IMR-90 (cell line): ENCODE measurements at regions not wholly inside any gene's neighbourhood (a gene's known extent, or its start where the extent isn't known, plus 50 kb on each side); places are given as distances from the start of the nearest gene placed in this dataset.
A peak's percentile ranks its signal among the peaks of the same experiment; 100 is the strongest.

Experiments
- ATAC-seq: fragments of 200-7000 bp; cut with Tn5 transposase; 2 replicates; pipeline ENCODE4 v1.9.1; 2020; ENCODE audit warnings: low read depth, mild to moderate bottlenecking, moderate library complexity
- BruUV-seq: library from RNA; stranded (reverse); fragments of 400-500 nt; replicated peaks from 2 replicates; lab custom pipeline; 2021; lab: Mats Ljungman, UMichigan
- CTCF ChIA-PET: fragments of 300-600 bp; formaldehyde crosslinking; extraction: SDS; loops from one replicate; lab custom pipeline; 2021; ENCODE audit warnings: antibody characterized with exemption; lab: Yijun Ruan, JAX
- POLR2A ChIA-PET: fragments of 300-600 bp; sonication (Branson Sonifier 250); formaldehyde crosslinking; loops from one replicate; lab custom pipeline; 2022; ENCODE audit warnings: antibody characterized with exemption; ENCODE audit not compliant: unreplicated experiment; lab: Charles Lee
- DNase-seq: peaks from one replicate; pipeline ENCODE4 v3.0.0; 2013
- H2AFZ ChIP-seq: replicated peaks from 2 replicates; pipeline ENCODE3; 2013; ENCODE audit warnings: low read length, mild to moderate bottlenecking; ENCODE audit not compliant: poor library complexity
- H2AK5ac ChIP-seq: 2 replicates; pipeline ENCODE4 v1.6.1; 2013; ENCODE audit warnings: low read depth, low read length, inconsistent platforms
- H2AK9ac ChIP-seq: replicated peaks from 2 replicates; pipeline ENCODE3; 2013; ENCODE audit warnings: mild to moderate bottlenecking, low read depth, low read length, moderate library complexity; ENCODE audit not compliant: poor library complexity
- H2BK120ac ChIP-seq: 2 replicates; pipeline ENCODE4 v1.6.1; 2013; ENCODE audit warnings: low read depth, low read length, inconsistent platforms
- H2BK15ac ChIP-seq: 3 replicates; pipeline ENCODE4 v1.6.1; 2013; ENCODE audit warnings: low read depth, low read length, inconsistent platforms
- H2BK20ac ChIP-seq: 2 replicates; pipeline ENCODE4 v1.6.1; 2013; ENCODE audit warnings: low read depth, mild to moderate bottlenecking, inconsistent platforms, low read length, moderate library complexity
- H2BK5ac ChIP-seq: 2 replicates; pipeline ENCODE4 v1.6.1; 2013; ENCODE audit warnings: mild to moderate bottlenecking, low read depth, low read length, inconsistent platforms; ENCODE audit not compliant: poor library complexity, severe bottlenecking
- H3K14ac ChIP-seq: replicated peaks from 2 replicates; pipeline ENCODE4 v1.6.1; 2013; ENCODE audit warnings: low read depth, low read length, inconsistent platforms
- H3K18ac ChIP-seq: 2 replicates; pipeline ENCODE4 v1.6.1; 2013; ENCODE audit warnings: low read depth, low read length, control low read depth
- H3K23ac ChIP-seq: 2 replicates; pipeline ENCODE4 v1.6.1; 2013; ENCODE audit warnings: low read depth, low read length, inconsistent platforms
- H3K27ac ChIP-seq: 2 replicates; pipeline ENCODE4 v1.5.1; 2013; ENCODE audit warnings: mild to moderate bottlenecking, control low read depth, low read length; ENCODE audit not compliant: insufficient read depth
- H3K27me3 ChIP-seq: 2 replicates; pipeline ENCODE4 v1.6.1; 2013; ENCODE audit warnings: low read length; ENCODE audit not compliant: control insufficient read depth, insufficient read depth
- H3K36me3 ChIP-seq: 2 replicates; pipeline ENCODE4 v1.6.1; 2013; ENCODE audit warnings: low read length, mixed read lengths; ENCODE audit not compliant: control insufficient read depth, insufficient read depth
- H3K4ac ChIP-seq: 2 replicates; pipeline ENCODE4 v1.6.1; 2013; ENCODE audit warnings: low read depth, low read length, inconsistent platforms
- H3K4me1 ChIP-seq: 2 replicates; pipeline ENCODE4 v1.6.1; 2013; ENCODE audit warnings: low read length, mixed read lengths; ENCODE audit not compliant: control insufficient read depth, insufficient read depth
- H3K4me2 ChIP-seq: 2 replicates; pipeline ENCODE4 v1.6.1; 2013; ENCODE audit warnings: low read depth, mild to moderate bottlenecking, control low read depth, low read length, moderate library complexity
- H3K4me3 ChIP-seq: 2 replicates; pipeline ENCODE4 v1.5.1; 2013; ENCODE audit warnings: low read depth, mild to moderate bottlenecking, control low read depth, low read length, moderate library complexity; ENCODE audit not compliant: insufficient read depth
- H3K56ac ChIP-seq: 2 replicates; pipeline ENCODE4 v1.6.1; 2013; ENCODE audit warnings: low read length, inconsistent platforms; ENCODE audit not compliant: insufficient read depth; ENCODE audit errors: extremely low read depth
- H3K79me1 ChIP-seq, 2 experiments: 2 replicates each; pipeline ENCODE4 v1.6.1; 2013; ENCODE audit warnings: low read length in 2 of 2, inconsistent platforms in 1 of 2, low read depth in 1 of 2
- H3K9ac ChIP-seq: 2 replicates; pipeline ENCODE4 v1.6.1; 2013; ENCODE audit warnings: low read depth, low read length, control low read depth
- H3K9me1 ChIP-seq: 2 replicates; pipeline ENCODE4 v1.6.1; 2013; ENCODE audit warnings: low read length, inconsistent platforms; ENCODE audit not compliant: insufficient read depth
- H3K9me3 ChIP-seq: 2 replicates; pipeline ENCODE4 v1.6.1; 2013; ENCODE audit warnings: low read length; ENCODE audit not compliant: control insufficient read depth, insufficient read depth
- H4K20me1 ChIP-seq: 2 replicates; pipeline ENCODE4 v1.6.1; 2013; ENCODE audit warnings: low read length, inconsistent platforms; ENCODE audit not compliant: insufficient read depth
- H4K5ac ChIP-seq: 2 replicates; pipeline ENCODE4 v1.6.1; 2013; ENCODE audit warnings: mild to moderate bottlenecking, low read depth, low read length, control low read depth
- H4K8ac ChIP-seq, 2 experiments: 2 replicates each; pipeline ENCODE4 v1.6.1; 2013; ENCODE audit warnings: low read depth in 2 of 2, low read length in 2 of 2, control low read depth in 1 of 2, inconsistent platforms in 1 of 2
- H4K91ac ChIP-seq: 2 replicates; pipeline ENCODE4 v1.6.1; 2013; ENCODE audit warnings: low read depth, low read length, inconsistent platforms; ENCODE audit not compliant: insufficient read depth
- BHLHE40 ChIP-seq: fragments of 150-350 bp; IDR thresholded peaks from 2 replicates; pipeline ENCODE4 v1.6.1; 2016; ENCODE audit warnings: mild to moderate bottlenecking, low read depth, low read length
- CEBPB ChIP-seq: IDR thresholded peaks from 2 replicates; pipeline ENCODE4 v1.6.1; 2012; ENCODE audit warnings: low read depth, low read length, improper control_type of control experiment
- CHD1 ChIP-seq: IDR thresholded peaks from 2 replicates; pipeline ENCODE4 v1.6.1; 2012; ENCODE audit warnings: low read depth, low read length, improper control_type of control experiment
- CTCF ChIP-seq: conservative IDR thresholded peaks from 2 replicates; pipeline ENCODE4 v1.5.1; 2012; ENCODE audit warnings: mild to moderate bottlenecking, low read depth, low read length, improper control_type of control experiment
- ELK1 ChIP-seq: fragments of 150-350 bp; IDR thresholded peaks from 2 replicates; pipeline ENCODE4 v1.6.1; 2016; ENCODE audit warnings: low read depth, mild to moderate bottlenecking, low read length, moderate library complexity, borderline replicate concordance
- FOS ChIP-seq: fragments of 150-350 bp; IDR thresholded peaks from 2 replicates; pipeline ENCODE4 v1.6.1; 2016; ENCODE audit warnings: low read depth, low read length
- MAFK ChIP-seq: IDR thresholded peaks from 2 replicates; pipeline ENCODE4 v1.6.1; 2012; ENCODE audit warnings: low read depth, low read length, improper control_type of control experiment
- MAZ ChIP-seq: IDR thresholded peaks from 2 replicates; pipeline ENCODE4 v1.6.1; 2012; ENCODE audit warnings: low read depth, mild to moderate bottlenecking, low read length, improper control_type of control experiment, moderate library complexity, borderline replicate concordance
- MXI1 ChIP-seq: IDR thresholded peaks from 2 replicates; pipeline ENCODE4 v1.6.1; 2012; ENCODE audit warnings: low read depth, mild to moderate bottlenecking, low read length, moderate library complexity, borderline replicate concordance
- NFE2L2 ChIP-seq: fragments of 150-350 bp; IDR thresholded peaks from 2 replicates; pipeline ENCODE4 v1.6.1; 2016; ENCODE audit warnings: low read depth, mild to moderate bottlenecking, low read length
- POLR2A ChIP-seq: IDR thresholded peaks from 2 replicates; pipeline ENCODE4 v1.6.1; 2012; ENCODE audit warnings: mild to moderate bottlenecking, low read depth, low read length
- RAD21 ChIP-seq: IDR thresholded peaks from 2 replicates; pipeline ENCODE4 v1.6.1; 2012; ENCODE audit warnings: low read length, improper control_type of control experiment
- RCOR1 ChIP-seq: IDR thresholded peaks from 2 replicates; pipeline ENCODE4 v1.6.1; 2012; ENCODE audit warnings: mild to moderate bottlenecking, low read length, improper control_type of control experiment; ENCODE audit not compliant: insufficient replicate concordance
- RFX5 ChIP-seq: IDR thresholded peaks from 2 replicates; pipeline ENCODE4 v1.8.0; 2012; ENCODE audit warnings: low read depth, mild to moderate bottlenecking, low read length, moderate library complexity
- SMC3 ChIP-seq: fragments of 150-350 bp; IDR thresholded peaks from 2 replicates; pipeline ENCODE4 v1.6.1; 2016; ENCODE audit warnings: low read depth, mild to moderate bottlenecking, antibody characterized with exemption, low read length, moderate library complexity
- WGBS, 2 experiments: methylation state at CpG; one replicate each; pipeline versions ENCODE4 v1.1.5 to v1.1.7; 2013; ENCODE audit warnings: missing lambda C conversion rate in 2 of 2; ENCODE audit not compliant: insufficient read length in 1 of 2; ENCODE audit errors: extremely low coverage in 2 of 2; 5-methylcytosine and 5-hydroxymethylcytosine counted together
- dilution Hi-C: fragments of 300-500 bp; cut with HindIII; formaldehyde crosslinking; loops from one replicate; pipeline ENCODE4 v1.14.3; 2018; ENCODE audit warnings: low sequenced_read_pairs; ENCODE audit not compliant: unreplicated experiment
- in situ Hi-C: fragments of 300-500 bp; cut with MboI; formaldehyde crosslinking; loops from 3 replicates; pipeline ENCODE4 v1.14.3; 2019; ENCODE audit warnings: low sequenced_read_pairs, inconsistent platforms, mixed read lengths
- intact Hi-C: fragments of 100-400 bp; cut with micrococcal nuclease; formaldehyde crosslinking; loops from 2 replicates; pipeline ENCODE4 v1.10.0; 2022
- TF ChIP-seq, protein P1 (sequence below): fragments of 150-350 bp; IDR thresholded peaks from 2 replicates; pipeline ENCODE4 v1.6.1; 2017; ENCODE audit warnings: mild to moderate bottlenecking, antibody characterized with exemption, low read length, low read depth

DNA sequence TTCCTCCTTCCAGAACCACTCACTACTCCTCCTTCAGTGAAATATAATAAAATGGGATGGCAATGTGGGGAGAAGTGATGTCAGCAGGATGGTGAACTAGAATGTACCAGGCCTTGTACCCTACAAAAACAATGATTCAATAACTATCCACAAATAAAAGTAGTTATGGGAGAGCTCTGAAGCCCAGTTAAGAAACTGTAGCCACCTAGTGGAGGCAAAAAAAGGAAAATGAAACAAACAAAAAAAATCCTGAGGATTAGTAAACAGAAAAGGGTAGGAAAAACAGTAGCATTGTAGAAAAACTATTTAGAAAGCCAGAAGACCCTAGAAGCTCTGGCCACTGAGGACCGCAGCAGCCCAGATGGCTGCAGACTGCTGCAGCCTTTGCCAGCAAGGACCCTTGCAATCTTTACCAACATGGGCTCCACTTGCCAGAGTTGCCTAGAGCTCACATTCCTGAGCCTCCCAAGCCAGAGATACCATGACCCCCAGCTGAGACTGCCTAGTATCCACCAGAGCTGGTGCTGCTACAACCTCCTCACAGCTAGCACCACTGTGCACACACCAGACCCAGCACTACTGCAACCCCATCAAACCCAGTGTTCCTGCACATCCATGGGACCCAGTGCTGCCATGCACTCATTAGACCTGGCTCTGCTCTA is 259.7 kb upstream of the MSX2 start:
- no peak overlapping the region for H3K4me2 ChIP-seq
- CTCF ChIA-PET: interaction anchor here (0.6 to 1.4 kb wide), 8 partner anchors 11 to 861 kb away, joined by 3 to 4 read pairs (median 3); no protein-coding TSS in a partner anchor
- POLR2A ChIA-PET: no interaction called here
- TF ChIP-seq ELK1 (no peak), RFX5 (no peak), NFE2L2 (no peak), CTCF (no peak; the same call in 1 of the 2 replicates), BHLHE40 (no peak), FOS (no peak), CEBPB (no peak), MAFK (no peak), CHD1 (no peak), RAD21 (no peak), MXI1 (no peak), SMC3 (no peak), MAZ (no peak), POLR2A (no peak), RCOR1 (no peak)
- TF ChIP-seq, protein P1, sequence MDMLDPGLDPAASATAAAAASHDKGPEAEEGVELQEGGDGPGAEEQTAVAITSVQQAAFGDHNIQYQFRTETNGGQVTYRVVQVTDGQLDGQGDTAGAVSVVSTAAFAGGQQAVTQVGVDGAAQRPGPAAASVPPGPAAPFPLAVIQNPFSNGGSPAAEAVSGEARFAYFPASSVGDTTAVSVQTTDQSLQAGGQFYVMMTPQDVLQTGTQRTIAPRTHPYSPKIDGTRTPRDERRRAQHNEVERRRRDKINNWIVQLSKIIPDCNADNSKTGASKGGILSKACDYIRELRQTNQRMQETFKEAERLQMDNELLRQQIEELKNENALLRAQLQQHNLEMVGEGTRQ: no peak
- H2BK15ac ChIP-seq: no peak overlapping the region
- dilution Hi-C loops (no loop called here), intact Hi-C loops (no loop called here), in situ Hi-C loops (no loop called here)
- no peaks in the 10 kb centered on the region for H3K79me1 ChIP-seq
- no peaks in the 10 kb centered on the region for H3K9me3 ChIP-seq
- no peak overlapping the region for H3K27ac ChIP-seq
- no peak overlapping the region for H2BK5ac ChIP-seq
- no peak overlapping the region for H2BK20ac ChIP-seq
- no peak overlapping the region for H3K4me3 ChIP-seq
- H4K8ac ChIP-seq: no peak overlapping the region
- no TSS peak for BruUV-seq
- H3K23ac ChIP-seq: no peak overlapping the region
- no peak overlapping the region for H3K18ac ChIP-seq
- H4K20me1 ChIP-seq: no peaks in the 10 kb centered on the region
- DNase-seq (no peak), ATAC-seq (peak; percentile 59; the same call in 1 of the 2 replicates)
- H2AK5ac ChIP-seq: no peak overlapping the region
- no peaks in the 10 kb centered on the region for H3K9me1 ChIP-seq
- H4K5ac ChIP-seq: no peak overlapping the region
- no peak overlapping the region for H3K14ac ChIP-seq
- H3K9ac ChIP-seq: no peak overlapping the region
- no CpG with 5 or more reads among the region's 1 CpG for WGBS, 2 experiments
- no peaks in the 10 kb centered on the region for H3K27me3 ChIP-seq
- H4K91ac ChIP-seq: no peak overlapping the region
- no peak overlapping the region for H3K56ac ChIP-seq
- no peak overlapping the region for H3K4ac ChIP-seq
- no peaks in the 10 kb centered on the region for H3K36me3 ChIP-seq
- no peak overlapping the region for H2AFZ ChIP-seq
- H2AK9ac ChIP-seq: no peak overlapping the region
- H2BK120ac ChIP-seq: no peak overlapping the region
- H3K4me1 ChIP-seq: no peaks in the 10 kb centered on the region
